HL-60 (cell line): ENCODE measurements at regions not wholly inside any gene's neighbourhood (a gene's known extent, or its start where the extent isn't known, plus 50 kb on each side); places are given as distances from the start of the nearest gene placed in this dataset.

Experiments
- CTCF ChIP-seq: IDR thresholded peaks from one replicate; pipeline ENCODE4 v1.5.1; 2011; ENCODE audit warnings: low read length, control low read depth, inconsistent platforms; ENCODE audit not compliant: insufficient read depth
- POLR2AphosphoS5 ChIP-seq: IDR thresholded peaks from 2 replicates; pipeline ENCODE4 v1.6.1; 2012; ENCODE audit warnings: low read depth

- TF ChIP-seq CTCF (no peak), POLR2AphosphoS5 (no peak)
Observed at GRCh38 chr11:57085611-57086010, 96.1 kb upstream of the LRRC55 start.
